GM21576 (cell line): ENCODE measurements at regions not wholly inside any gene's neighbourhood (a gene's known extent, or its start where the extent isn't known, plus 50 kb on each side); places are given as distances from the start of the nearest gene placed in this dataset.
"Not testable (repeated sequence)": the region's sequence is repeated elsewhere in the genome, so short reads cannot be mapped to it uniquely, and the experiment has no call there.

Experiments used
- ATAC-seq: cut with Tn5 transposase; IDR thresholded peaks from one replicate; pipeline ENCODE4 v1.9.1; 2021; ENCODE audit warnings: mild to moderate bottlenecking, moderate library complexity; ENCODE audit not compliant: unreplicated experiment

- no peak for ATAC-seq
Measured at GRCh38 chr11:34830648-34831047, 85.5 kb downstream of the APIP start.

GRCh38 chr11:34830035-34830434, 86.1 kb downstream of the APIP start:
- no peak for ATAC-seq

- ATAC-seq, result peak; percentile 73
Measured at GRCh38 chr11:34827228-34827627, 89.0 kb downstream of the APIP start.

- ATAC-seq, result no peak
Measured at GRCh38 chr11:34826384-34826726, 89.8 kb downstream of the APIP start.

- ATAC-seq, result no peak
Measured at GRCh38 chr11:34825670-34826383, 90.4 kb downstream of the APIP start.

GRCh38 chr11:34825315-34825669, 90.9 kb downstream of the APIP start:
- no peak for ATAC-seq

GRCh38 chr11:34824425-34824824, 91.8 kb downstream of the APIP start:
- no peak for ATAC-seq

- no peak for ATAC-seq
Measured at GRCh38 chr11:34823639-34824038, 92.5 kb downstream of the APIP start.

GRCh38 chr11:34823197-34823596, 93.0 kb downstream of the APIP start:
- no peak for ATAC-seq

GRCh38 chr11:34819740-34820482, 96.3 kb downstream of the APIP start:
- ATAC-seq, result no peak

- not testable (repeated sequence) for ATAC-seq
Measured at GRCh38 chr11:34817812-34818211, 98.4 kb downstream of the APIP start.

GRCh38 chr11:34816698-34817213, 99.4 kb downstream of the APIP start:
- ATAC-seq, result no peak

GRCh38 chr11:34812905-34813576, 103.1 kb downstream of the APIP start:
- ATAC-seq, result no peak

GRCh38 chr11:34811858-34812257, 104.3 kb downstream of the APIP start:
- ATAC-seq, result no peak

- no peak for ATAC-seq
Measured at GRCh38 chr11:34810107-34810562, 106.0 kb downstream of the APIP start.

- no peak for ATAC-seq
Measured at GRCh38 chr11:34809191-34810106, 106.7 kb downstream of the APIP start.

- no peak for ATAC-seq
Measured at GRCh38 chr11:34806875-34807274, 109.3 kb downstream of the APIP start.

GRCh38 chr11:34805937-34806336, 110.2 kb downstream of the APIP start:
- no peak for ATAC-seq

- ATAC-seq, result no peak
Measured at GRCh38 chr11:34799848-34800247, 116.3 kb downstream of the APIP start.

GRCh38 chr11:34798985-34799384, 117.2 kb downstream of the APIP start:
- no peak for ATAC-seq

GRCh38 chr11:34797497-34797896, 118.7 kb downstream of the APIP start:
- ATAC-seq, result not testable (repeated sequence)
